CD4-positive, alpha-beta T cell treated with Interferon gamma for 1 hour (primary cell): ENCODE measurements at regions not wholly inside any gene's neighbourhood (a gene's known extent, or its start where the extent isn't known, plus 50 kb on each side); places are given as distances from the start of the nearest gene placed in this dataset.
"Not testable (repeated sequence)": the region's sequence is repeated elsewhere in the genome, so short reads cannot be mapped to it uniquely, and the experiment has no call there.

Source experiments
- DNase-seq: peaks from one replicate; pipeline ENCODE4 v3.0.0-alpha.2; 2020

DNA sequence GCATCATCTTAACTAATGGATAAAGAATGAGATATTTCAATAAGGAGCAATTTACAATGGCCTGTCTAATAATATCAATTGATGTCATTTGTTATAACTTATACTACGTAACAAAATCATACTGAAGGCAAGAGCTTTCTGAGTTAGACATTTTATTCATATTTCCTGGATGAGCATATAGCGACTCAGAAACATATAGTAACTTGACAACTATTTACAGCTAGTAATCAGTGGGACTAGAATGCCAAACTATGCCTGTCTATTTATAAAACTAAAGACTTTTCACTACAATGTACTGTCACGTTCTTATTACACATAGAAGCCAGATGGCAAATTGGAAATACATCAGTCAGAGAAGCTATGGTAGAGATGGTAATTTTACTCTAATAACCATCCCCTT is 766.2 kb upstream of the TMEFF2 start:
- DNase-seq, result no peak

DNA sequence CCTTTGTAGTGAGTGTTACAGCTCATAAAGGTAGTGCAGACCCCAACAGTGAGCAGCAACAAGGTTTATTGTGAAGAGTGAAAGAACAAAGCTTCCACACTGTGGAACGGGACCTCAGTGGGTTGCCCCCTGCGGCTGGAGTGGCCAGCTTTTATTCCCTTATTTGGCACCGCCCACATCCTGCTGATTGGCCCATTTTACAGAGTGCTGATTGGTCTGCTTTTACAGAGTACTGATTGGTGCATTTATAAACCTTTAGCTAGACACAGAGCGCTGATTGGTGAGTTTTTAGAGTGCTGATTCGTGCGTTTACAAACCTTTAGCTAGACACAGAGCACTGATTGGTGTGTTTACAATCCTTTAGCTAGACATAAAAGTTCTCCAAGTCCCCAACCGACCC is 763.9 kb upstream of the TMEFF2 start:
- DNase-seq, result not testable (repeated sequence)

DNA sequence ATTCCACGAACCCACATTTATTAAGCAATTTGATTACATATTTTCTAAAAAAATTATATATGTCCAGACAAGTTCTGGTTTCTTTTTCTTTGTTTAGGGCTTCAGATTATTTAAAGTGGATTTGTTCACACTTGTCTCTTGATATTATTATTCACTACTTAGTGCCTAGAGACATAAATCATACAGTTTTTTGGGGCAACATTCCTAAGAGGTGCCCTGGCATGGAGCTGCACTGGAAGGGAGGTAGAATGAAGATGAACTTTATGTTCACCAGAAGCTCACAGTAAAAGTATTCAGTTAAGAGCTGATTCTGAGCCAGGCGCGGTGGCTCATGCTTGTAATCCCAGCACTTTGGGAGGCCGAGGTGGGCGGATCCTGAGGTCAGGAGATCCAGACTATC is 762.7 kb upstream of the TMEFF2 start:
- no peak for DNase-seq

DNA sequence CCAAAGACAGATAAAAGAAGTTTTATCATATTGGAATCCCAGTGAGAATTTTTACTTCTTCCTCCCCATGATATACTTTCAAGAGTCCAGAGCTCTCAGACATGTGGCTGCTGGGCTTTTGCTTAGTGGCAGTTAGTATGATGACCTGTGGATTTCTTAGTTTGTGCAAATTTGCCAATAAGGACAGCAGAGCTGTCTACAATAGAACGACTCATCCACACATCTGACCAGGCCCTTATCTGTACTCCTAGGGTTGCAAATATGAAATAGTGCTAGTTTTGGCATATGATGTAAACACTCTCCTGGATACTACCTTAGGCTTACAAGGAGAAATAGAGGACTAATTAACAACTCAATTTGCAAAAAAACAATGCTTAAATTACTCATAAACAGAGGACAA is 758.4 kb upstream of the TMEFF2 start:
- no peak for DNase-seq

DNA sequence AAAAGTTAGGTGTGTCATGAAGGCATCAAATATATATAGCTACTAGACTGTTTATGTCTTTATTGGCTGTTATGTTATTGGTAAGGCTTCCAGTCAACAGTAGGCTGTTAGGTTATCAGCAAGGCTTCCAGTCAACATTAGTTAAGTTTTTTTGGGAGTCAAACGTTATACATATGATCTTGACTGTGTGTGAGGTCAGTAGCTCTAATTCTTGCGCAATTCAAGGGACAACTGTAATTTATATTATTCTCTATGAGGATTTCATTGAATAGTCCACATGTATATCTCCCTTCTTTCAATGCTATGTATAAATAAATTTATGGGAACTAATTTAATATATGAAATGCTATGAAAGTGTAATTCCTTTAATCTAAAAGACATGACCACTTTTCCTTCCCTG is 757.5 kb upstream of the TMEFF2 start:
- no peak for DNase-seq

DNA sequence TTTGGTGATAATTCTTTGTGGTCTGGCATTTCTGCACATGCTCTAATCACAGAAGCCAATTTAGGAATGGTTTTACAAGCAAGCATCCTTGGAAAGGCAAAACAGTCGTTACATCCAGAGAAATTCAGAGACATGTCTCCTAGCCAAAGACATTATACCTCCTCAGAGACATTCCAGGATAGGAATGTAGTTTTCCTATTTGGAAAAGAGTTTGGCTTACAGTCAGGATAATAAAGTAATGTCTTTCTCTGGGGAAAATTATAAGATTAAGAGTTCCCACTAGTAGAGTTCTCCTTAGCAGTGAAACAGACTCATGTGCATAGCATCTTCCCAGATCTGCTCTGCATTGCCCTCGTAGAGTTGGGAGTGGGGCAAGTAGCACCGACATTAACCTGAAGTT is 753.6 kb upstream of the TMEFF2 start:
- DNase-seq, result no peak

DNA sequence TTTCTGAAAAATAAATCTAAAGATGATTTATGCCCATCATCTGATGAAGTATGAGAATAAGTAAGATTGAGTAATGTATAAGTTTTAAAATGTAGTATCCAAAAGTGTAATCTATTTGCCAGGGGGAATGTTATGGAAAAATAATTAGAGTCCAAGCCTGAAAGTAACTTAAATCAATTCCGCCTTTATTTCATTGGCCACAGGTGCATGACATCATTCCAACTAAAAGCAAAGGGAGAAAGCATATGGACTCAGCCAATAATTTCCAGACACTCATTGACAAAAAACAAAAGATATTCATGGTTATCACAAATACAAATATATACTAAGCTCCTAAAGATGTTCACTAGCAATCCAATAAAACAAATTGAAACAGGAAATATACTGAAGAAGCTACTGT is 752.6 kb upstream of the TMEFF2 start:
- DNase-seq, result no peak

DNA sequence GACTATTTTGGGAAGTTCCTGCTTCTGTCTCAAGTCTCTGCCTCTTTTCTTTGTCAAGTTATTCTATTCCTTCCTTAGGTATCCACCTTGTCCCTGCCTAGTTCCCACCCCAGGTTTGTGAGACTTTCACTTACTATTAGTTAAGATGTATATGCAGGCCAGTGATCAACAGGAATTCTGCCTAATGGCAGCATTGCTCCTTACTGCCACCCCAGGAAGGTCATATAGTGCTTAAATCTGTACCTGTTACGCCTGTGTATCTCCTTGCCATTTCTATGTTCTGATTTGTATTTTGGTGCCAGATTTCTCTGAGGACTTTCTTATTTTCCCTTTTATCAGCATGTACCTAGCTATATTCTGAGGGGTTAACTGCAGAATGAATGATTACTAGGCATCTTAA is 746.0 kb upstream of the TMEFF2 start:
- no peak for DNase-seq

DNA sequence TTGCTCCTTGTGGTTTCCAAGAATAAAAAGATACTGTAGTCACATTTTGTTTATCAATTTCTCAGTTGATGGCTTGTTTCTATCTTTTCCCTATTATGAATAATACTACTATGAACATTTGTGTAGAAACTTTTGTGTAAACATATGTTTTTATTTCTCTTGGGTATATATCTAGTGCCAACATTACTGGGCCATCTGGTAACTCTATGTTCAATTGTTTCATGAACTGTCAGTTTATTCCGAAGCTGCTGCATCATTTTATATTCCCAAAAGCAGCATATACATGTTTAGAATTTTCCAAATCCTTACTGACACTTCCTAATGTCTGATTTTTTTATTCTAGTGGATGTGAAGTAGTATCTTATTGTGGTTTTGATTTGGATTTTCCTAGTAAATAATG is 737.6 kb upstream of the TMEFF2 start:
- no peak for DNase-seq

DNA sequence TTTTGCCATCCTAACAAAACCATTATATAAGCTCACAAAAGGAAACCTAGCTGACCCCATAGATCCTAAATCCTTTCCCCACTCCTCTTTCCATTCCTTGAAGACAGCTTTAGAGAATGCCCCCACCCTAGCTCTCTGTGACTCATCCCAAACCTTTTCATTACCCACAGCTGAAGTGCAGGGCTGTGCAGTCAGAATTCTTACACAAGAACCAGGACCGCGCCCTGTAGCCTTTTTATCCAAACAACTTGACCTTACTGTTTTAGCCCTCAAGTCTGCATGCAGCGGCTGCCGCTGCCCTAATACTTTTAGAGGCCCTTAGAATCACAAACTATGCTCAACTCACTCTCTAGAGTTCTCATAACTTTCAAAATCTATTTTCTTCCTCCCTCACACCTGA is 726.9 kb upstream of the TMEFF2 start:
- not testable (repeated sequence) for DNase-seq

DNA sequence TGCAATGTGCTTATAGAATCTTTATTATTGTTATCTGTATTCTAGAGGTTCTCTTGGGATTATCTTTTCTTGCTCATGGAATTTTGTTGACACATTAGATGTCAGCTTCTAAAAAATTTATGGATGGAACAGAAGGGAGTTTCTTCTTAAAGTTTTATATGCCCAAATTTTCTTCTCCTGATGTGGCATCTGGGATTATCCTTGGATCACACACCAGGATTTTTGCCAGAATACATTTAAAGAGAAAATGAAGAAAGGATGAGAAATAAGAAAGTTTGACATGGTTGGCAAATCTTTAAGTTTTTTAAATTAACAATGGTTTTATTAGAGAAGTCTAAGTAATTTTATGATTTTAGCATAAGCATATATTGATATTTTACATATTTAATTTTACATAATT is 706.7 kb upstream of the TMEFF2 start:
- DNase-seq, result no peak

DNA sequence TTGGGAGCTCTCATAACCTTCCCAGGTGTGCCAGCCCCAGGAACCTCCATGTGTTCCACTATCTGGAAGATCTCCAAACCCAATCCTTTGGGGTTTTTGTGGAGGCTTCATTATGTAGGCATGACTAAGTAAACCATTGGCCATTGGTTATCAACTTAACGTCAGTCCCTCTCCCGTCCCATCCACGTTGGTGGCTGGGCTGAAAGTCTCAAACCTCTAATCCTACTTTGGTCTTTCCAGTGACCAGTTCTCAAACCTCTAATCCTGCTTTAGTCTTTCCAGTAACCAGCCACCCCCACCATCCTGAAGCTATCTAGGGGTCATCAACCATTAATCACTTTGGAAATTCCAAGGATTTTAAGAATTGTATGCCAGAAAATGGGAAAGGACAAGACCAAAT is 704.7 kb upstream of the TMEFF2 start:
- no peak for DNase-seq

DNA sequence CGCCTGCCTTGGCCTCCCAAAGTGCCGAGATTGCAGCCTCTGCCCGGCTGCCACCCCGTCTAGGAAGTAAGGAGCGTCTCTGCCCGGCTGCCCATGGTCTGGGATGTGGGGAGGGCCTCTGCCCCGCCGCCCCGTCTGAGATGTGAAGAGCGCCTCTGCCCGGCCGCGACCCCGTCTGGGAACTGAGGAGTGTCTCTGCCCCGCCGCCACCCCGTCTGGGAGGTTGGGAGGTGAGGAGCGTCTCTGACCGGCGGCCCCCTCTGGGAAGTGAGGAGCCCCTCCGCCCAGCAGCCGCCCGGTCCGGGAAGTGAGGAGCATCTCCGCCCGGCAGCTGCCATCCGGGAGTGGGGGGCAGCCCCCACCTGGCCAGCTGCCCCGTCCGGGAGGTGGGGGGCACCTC is 699.2 kb upstream of the TMEFF2 start:
- DNase-seq, result not testable (repeated sequence)

DNA sequence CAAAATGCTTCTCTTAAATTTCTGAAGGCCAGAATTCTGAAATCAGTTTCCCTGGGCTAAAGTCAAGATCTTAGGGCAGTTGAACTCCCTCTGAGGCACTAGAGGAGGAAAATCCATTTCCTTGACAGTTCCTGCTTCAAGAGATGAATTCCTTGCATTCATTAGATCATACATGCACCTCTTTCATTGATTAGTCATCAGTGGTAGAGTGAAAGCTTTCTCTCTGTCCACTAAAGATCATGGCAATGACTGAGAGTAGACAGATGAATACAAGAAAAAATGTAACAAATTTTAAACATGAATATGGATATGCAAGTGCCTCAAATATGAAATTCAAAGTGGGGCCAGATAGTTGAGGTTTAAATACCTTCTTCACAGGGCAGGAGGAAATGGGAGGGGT is 693.4 kb upstream of the TMEFF2 start:
- DNase-seq, result no peak

DNA sequence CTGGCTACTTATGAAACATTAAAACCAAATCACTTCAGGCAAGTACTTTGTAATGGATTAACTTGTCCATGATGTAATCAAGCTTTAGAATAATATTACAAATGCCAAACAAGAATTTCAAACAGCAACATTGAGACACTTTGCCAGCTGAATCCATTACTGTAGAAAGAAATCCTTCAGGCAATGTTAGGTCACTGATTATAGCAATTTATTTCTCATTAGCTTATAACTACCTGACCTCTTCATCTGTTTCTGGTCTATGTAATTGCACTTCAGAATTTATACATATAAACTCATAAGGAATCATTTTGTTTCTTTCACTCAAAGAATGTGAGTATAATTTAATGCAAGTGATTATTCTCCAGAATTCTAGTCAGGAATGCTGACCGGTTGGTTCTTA is 692.6 kb upstream of the TMEFF2 start:
- DNase-seq, result no peak

DNA sequence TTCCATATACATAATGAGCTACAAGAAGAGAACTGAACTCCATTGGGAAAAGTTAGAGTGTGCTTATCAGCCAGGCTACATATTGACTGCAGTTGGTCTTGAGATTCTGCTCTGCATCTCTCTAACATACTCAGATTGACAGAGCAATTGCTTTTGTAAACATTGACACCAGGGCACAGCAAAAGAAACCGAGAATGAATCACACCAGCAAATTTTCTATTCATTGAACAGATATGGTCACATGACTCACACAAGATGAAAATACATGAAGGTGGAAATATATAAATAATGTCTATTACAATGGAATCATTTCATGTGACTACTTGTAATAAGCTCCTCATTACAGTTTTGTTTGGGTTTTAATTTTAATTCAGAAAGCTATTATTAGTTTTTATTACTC is 691.9 kb upstream of the TMEFF2 start:
- no peak for DNase-seq

DNA sequence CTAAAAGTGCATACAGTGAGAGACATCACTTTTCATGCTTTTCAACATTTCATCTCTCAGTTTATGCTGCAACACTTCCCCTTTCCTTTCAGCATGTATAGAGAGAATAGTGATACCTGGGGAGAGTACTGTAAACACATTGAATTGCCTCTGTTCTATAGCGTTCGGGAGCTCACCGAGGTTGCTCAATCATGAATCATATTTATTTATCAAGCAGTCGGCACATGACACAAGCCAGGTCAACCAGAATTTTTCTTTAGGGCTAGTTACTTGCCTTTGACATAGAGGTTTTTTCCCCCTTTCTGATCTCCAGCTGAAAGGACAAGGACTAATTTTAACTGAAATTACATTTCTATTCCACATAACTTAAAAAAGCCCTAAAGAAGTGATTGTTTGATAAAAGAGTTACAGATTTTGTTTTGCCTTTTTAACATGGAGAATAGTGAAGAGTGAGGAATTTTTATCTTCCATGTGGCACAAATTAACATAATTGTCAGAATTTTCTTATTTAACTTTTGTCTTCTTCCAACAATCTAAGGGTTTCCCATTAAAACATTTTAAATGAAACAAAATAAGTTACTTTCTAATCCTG is 690.9 kb upstream of the TMEFF2 start:
- no peak for DNase-seq

DNA sequence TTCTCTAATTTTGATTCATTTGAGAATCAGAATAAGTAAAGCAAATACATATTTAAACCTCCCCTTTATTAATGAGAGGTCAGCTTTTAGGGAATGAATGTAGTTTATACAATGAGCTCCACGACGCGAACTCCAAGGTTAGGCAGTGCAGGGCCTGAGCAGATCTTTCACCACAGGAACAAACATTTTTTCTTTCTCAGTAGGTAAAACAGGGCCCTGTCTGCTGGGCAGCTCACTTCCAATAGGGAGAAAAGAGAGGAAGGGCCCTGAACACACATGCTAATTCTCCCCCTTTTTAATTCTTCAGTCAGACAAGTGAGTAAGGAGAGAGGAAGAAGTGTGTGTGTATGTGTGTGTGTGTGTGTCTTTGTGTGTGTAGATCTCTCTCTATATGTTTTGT is 682.4 kb upstream of the TMEFF2 start:
- no peak for DNase-seq

DNA sequence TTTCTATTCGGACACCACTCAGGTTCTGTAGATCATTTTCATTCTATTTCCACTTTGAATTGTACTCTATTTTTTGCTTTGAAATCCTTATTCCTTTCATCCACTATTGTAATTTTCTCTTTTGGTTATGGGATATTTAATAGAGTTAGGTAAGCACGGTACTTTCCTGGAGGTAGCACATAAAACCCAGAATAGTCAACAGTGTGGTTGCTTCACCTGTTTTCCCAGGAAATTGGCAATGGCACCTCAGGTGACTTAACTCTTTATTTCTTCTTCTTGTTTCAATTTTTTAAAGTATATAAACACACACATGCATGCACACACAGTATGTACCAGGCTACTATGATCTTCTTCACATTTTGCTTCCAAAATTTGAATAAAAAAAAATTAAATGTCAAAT is 682.0 kb upstream of the TMEFF2 start:
- DNase-seq, result no peak

DNA sequence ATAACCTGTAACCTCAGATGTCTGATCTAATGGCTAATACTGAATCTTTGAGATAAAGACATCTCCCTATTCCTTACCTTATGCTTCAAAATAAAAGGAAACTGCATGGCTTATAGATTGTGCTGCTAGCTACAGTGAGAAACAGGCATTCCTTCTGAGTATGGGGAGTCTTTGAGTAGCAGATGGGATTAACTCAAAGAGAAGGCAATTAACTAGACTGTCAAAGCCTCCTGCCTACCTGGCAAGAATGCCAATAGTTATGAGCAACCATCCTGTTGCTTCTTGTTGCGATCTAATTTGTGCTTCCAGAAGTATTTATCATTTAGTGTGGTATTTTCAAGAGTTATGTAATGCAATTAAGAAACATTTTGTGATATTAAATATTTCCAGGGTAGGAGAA is 660.0 kb upstream of the TMEFF2 start:
- no peak for DNase-seq

DNA sequence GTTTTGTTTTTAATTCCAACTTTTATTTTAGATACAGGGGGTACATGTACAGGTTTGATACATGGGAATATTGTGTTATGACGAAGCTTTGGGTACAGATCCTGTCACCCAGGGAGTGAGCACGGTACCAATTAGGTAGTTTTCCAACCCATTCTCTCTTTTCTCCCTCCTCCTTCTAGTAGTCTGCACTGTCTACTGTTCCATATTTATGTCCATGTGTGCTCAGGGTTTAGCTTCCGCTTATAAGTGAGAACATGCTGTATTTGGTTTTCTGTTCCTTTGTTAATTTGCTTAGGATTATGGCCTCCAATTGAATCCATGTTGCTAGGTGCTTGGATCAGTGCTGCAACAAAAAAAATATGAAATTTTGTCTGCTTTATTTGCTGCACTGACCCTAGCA is 659.3 kb upstream of the TMEFF2 start:
- no peak for DNase-seq

DNA sequence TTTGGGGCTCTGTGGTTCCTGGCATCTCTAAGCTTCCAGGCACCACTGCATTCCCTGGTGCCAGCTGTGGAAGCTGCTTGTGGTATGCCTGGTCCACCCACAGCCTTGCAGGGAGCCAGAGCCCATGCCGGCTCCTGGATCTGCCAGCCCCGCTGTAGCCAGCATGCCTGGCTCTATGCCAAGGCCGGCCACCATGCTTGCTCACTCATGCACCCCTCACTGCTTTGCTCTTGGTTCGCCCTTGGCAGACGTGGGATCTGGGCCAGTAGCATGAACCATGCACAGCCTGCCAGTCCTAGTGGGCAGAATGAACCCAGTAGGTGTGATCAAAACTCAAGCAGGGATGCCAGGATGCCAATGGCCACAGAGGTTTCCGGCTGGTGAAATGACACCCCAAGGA is 634.2 kb upstream of the TMEFF2 start:
- no peak for DNase-seq

DNA sequence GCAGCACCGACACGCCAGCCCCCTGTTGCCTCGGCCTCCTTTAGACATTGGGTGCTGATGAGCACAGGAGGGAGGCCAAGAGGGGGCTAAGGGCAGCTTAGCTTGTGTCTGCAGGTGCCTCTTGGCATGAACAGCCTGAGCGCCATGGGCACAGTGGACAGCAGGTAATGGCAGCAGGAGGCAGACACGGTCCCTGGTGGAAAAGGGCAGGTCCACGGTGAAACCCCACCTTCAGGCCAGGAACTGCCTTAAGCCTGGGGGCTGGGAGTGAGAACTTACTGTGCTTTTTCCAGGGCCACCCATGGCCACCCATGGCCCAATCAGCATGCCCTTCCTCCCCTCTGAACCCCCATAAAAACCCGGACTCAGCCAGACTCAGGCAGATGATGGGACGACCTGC is 633.4 kb upstream of the TMEFF2 start:
- no peak for DNase-seq

DNA sequence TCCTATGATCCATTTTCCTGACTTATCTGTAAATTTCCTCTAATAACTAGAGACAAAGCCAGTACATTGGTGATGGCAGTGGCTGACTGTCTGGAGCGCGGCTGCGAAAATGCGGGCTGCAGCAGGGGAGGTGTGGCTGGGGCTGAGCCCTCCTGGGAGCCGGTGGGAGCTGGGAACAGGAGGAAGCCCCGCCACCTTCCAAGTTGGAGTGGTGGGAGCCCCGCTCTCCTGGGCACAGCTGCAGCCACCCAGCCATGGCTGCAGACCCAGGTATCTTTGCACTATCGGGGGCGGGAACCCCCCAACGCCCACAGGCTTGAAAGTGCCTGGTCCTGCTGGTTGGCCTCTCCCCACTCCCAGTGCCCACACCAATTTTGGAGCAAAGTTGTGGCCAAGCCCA is 633.0 kb upstream of the TMEFF2 start:
- no peak for DNase-seq

DNA sequence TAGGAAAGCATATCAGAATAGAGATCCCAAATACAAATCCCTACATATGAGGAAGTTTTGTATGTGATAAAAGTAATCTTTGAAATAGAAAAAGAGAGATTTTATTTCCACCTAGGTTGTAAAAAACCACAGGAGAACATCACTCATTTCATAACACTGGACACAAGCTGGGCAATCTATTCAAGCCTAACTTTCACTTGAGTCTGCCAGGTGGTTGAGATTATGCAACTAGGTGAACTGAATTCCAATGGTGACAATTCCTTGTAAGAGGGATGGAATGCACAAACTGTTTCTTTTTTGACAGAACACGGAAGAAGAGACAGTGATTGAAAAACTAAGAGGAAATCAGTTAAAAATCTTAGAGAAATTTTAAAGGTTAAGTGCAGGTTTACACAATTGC is 619.6 kb upstream of the TMEFF2 start:
- DNase-seq, result no peak

DNA sequence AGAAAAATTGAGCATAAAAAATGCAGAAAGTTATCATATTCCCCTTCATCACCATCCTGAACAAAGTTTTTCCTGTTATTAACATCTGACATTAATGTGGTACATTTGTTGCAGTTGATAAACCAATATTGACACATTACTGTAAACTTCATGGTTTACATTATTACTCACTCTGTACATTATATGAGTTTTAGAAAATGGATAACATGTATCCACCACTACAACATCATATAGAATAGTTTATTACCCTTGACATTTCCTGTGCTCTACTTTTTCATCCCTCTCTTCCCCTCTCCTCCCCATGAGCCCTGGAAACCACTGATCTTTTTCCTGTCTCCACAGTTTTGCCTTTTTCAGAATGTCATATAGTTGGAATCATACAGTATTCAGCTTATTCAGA is 618.6 kb upstream of the TMEFF2 start:
- no peak for DNase-seq
